ENCODE measurements at regions not wholly inside any gene's neighbourhood (a gene's known extent, or its start where the extent isn't known, plus 50 kb on each side); places are given as distances from the start of the nearest gene placed in this dataset.

DNA sequence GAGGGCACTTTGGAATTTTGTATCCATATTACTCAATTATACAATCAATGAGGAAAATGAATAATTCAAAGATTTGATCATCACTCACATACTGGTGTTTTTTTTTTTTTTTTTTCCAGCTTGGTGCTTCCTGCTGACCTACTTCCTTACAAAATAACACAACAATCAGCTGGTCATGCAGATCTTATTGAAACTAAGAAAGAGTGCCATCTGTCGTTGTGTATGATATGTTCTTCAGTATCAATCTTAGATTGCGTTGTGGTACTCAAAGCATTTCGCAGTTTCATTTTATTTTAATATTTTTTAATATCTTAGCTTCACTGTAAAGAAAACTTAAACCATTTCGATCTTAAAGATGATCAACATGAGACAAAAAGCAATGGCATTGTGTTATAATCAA is 155.6 kb downstream of the OGFRL1 start:
- no peak for DNase-seq

DNA sequence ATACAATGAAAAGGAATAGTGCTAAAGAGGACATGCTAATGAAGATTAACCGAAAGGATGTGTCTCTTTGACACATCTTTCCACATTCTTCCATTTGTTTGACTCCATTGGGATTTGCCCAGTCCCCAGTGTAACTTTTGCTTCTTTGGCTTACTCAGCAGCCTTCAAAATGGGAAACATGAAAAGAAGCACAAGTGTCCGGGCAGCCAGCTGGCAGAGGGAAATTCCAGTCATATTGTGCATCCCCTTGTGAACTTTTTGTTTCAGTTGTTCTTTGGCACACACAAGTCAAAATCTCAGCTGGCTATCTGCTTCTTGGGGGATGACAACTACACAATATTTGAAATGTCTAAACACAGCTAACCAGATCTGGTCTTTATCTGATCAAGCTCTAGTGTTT is 157.4 kb downstream of the OGFRL1 start:
- no peak for DNase-seq

DNA sequence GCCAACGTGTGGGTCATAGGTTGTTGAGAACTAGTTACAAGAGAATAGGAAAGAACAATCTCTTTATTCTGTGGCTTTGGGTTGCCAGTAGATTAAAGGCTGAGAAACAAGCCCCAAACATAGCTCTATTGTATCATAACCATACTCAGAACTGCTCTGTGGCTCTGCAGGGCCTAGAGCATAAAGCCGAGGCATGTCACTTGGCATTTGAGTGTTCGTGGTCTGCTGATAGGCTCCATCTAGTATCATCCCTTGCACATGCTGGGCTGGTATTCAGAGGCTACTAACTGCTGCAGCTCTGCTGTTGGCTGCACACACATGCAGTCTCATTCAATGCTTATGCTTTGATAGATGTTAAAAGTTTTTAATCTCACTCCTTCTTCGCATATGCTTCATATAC is 157.9 kb downstream of the OGFRL1 start:
- DNase-seq, result no peak

DNA sequence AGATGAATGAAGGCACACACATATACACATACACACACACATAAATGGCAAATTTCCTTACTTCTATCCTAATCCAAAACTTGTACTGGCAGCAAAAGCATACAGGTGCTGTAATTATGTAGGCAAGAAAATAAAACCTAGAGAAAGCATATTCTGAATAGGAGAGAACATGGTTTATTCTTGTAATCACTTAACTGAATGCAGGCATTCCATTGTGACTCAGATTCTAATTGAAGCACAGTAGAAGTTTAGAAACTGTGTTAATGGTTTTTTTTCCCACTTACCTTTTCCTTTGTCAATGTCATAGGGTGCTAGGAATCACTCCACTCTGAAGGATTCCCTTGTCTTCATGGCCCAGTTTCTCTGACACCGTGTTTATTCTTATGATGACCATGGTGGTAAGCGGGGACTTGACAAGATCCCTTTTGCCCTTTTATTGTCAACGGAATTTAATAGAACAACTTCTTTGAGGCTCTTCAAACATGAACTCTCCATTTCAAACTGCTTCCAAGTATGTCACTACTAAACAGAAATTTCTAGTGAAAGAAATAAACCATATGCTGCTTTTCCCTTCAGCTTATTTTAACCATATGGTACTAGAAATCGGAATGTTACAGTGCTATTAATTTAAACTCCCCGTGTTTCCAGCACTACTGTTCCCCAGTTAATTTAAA is 164.2 kb downstream of the OGFRL1 start:
- DNase-seq, result no peak

DNA sequence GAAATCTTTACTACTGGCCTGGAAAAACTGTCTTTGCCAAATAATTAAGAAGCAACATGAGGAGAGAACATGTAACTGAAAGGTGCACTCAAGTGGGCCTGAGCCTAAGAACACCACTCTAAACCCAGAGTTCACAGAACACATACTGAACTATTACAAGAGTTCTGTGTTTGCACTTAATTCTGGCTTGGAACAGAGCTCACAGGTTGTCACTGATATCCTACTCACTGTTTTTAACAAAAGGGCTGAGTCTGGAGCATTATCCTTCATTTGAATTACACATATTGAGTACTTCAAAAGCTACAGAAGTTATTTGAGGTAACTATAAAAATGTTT is 164.7 kb downstream of the OGFRL1 start:
- DNase-seq, result no peak

DNA sequence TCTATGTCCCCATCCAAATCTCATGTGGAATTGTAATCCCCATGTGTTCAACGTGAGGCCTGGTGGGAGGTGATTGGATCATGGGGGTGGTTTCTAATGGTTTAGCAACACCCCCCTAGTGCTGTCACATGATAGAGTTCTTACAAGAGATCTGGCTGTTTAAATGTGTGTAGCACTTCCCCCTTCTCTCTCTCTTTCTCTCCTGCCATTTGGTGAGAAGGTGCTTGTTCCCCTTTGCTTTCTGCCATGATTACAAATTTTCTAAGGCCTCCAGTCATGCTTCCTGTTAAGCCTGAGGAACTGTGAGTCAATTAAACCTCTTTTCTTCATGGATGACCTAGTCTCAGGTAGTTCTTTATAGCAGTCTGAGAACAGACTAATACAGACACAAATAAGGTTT is 165.4 kb downstream of the OGFRL1 start:
- no peak for DNase-seq

DNA sequence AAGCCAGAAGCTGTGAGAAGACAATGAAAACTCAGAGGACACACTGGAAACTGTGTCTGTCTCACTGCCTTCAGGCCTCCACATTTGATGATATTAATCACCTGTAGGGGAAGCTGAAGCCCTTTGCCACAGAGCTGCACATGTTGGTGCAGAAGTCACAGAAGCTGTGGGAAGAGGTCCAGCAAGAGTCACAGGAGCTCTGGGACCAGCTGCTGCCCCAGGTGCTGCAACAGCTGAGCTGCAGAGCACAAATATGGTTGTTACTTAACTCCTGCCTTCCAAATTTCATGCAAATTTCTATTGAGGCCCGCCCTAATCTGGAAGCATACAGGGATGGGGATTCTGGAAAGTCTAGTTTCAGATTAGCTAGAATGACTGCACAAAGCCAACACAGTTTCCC is 169.3 kb downstream of the OGFRL1 start:
- DNase-seq, result no peak

DNA sequence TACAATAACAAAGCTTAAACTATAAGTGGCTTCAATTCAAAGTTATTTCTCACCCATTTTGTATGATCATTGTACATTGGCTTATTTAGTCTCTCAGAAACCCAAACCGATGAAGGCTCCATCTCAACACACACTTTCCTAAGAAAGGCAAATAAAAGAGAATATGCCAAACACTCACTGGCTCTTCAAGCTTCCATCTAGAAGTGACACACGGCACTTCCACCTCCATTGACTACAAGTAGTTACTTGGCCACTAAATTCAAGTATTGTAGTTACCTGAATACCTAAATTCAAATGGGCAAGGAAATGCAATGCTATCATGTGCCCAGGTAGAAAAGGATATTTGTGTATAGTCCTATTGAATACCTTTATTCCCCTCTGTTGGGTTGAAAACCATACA is 170.6 kb downstream of the OGFRL1 start:
- no peak for DNase-seq

DNA sequence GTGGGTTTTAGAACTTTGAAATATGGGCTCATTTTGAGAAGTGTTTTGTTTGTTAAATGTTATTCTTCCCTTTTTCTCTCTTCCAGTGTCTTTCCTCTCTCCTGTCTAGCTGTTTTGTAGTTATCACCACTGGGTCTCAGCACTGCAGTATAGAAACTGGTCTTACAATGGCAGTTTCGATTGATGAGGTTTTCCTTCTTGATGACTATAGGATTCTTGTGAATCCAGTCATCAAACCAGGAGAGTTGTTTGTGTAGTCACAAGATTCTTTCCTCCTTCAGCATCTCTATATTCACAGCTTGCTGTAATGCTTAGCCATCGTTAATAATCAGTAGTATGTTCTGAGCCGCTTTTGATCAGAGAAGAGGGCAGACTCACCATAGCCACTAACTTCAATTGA is 172.3 kb downstream of the OGFRL1 start:
- DNase-seq, result no peak

DNA sequence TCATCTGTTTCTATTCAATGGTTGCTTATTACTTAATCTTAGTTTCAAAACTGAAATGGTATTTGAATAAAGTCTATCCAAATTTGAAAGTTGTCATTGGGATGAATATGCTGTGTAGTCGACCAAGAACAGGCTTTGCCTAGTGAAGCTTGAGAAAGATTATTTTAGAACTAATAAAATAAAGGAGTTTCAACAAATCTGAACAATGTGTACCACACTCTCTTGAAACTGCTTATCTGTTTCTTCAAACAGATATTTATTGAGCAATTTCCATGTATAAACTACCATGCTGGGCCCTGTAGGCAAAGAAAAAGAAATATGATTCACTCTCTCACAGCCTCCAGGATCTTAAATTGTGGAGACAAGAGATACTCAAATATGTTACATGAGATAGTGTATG is 174.4 kb downstream of the OGFRL1 start:
- DNase-seq, result no peak

DNA sequence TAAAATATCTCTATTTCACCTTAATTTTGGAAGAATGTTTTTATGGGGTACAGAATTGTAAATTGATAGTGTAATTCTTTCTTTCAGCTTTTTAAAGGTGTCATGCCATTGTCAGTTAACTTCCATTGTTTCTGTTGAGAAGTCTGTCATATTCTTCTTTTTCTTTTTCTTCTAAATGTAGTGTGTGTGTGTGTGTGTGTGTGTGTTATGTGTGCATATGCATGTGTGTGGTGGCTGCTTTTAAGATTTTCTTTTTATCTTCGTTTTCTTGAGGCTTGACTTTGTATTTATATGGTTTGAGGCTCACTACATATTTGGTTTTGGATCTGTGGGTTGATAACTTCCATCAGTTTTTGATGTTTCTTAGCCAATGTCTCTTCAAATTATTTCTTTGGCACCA is 176.5 kb downstream of the OGFRL1 start:
- DNase-seq, result no peak

DNA sequence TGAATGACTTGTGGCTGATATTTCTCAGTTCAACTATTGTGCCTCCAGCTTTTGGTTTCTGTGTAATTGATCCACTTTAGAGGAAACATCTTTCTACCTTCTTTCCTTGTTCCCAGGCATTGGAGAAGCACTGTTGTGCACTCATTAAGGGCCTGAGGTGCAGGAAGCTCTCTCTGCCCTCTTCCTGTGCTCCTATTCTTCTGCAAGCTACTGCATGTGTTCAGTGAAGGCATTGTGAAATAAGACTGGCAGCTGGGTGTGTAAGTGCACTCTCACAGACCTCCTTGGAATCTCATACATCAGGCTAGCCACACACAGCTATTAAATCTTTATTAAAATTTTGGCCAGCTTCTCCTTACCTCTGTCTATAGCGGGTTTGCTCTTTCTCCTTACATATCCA is 177.8 kb downstream of the OGFRL1 start:
- no peak for DNase-seq

DNA sequence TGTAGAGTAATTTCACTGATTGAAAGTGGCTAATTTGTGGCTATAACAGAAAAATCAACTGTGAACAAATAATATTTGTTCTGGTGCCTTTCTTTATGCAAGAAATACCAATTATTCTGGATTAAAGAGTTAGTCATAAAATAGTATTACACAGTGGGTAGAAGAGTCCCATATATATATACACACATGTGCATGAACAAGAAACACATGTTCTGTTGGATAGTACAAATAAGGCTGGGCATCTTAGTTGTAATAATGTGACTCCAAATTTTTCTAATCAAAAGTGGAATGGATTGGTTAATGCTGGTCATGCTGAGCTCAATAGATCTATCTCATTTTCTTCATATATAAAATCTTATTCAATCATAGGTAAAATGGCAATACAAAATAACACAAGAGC is 179.4 kb downstream of the OGFRL1 start:
- DNase-seq, result no peak

DNA sequence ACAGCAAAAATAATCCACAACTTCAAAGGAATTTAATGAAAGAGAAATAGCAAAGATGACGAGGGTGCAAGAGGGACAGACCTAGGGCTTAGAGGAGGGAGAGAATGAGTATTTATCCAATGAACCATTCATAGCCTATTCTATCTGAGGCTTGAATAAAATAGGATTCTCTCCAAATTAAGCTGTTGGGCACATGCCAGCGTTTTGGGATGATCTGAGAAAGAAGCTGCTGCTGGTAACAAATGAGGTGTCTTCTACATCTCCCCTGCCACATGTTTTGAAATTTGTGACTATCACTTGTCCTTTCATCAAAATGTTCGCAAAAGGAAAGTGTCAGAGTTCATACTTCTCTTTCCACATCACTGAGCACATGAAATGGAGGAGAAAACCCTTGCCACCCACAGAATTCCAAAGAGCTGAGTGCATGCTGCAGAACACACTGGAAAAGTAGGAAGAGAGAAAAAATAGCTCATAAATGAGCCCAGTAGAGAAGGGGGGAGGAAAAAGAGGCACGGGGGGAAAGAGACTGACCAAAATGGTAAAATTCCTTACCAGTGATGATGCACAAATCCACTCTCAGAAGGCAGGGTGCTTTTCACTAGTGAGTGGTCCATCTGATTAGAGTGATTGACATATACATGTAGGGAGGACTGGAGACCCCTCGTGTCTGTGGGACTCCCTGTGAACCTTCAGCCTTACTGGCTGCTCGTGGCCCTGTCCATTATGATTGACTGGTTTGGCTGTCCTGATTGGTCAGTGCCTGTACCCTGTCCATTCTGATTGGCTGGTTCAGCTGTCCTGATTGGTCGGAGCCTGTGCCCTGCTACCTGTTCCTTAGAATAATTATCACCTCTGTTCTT is 180.5 kb downstream of the OGFRL1 start:
- DNase-seq, result peak; percentile 84

DNA sequence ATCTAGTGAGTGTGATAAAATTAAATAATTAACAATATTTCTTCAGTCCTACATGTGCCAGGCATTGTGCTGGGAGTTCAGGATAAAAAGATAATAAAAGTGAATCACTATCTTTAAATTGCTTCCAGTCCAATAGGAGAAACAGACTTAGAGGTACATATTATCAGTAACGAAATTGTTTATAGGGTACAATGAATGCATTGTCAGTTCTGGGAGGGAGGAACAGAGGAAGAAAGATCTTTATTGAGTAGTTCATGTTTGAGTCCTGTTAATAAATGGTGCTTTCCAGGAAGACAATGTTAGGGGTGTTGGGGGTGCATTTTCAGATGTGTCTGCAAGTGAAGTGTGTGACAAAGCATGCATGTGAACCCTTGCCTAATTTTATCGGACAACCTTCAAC is 183.1 kb downstream of the OGFRL1 start:
- no peak for DNase-seq

DNA sequence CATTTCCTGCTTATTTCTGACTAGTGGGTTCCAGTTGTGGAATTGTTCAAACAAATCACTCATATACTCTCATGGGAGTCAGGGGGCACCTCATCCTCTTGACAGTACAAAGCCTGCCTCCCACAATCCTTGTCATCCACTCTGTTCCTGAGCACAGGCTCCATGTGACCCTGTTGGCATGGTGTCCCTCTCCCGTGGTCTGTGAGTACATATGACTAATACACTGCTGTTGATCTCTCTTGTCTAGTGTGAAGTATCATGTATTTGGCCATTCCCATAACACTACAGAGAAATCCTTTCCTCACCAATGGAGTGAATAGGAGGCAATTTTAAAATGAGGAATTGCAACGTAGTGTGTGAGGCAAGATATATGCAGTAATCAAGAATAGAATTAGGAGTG is 185.3 kb downstream of the OGFRL1 start:
- peak; percentile 17 for DNase-seq

DNA sequence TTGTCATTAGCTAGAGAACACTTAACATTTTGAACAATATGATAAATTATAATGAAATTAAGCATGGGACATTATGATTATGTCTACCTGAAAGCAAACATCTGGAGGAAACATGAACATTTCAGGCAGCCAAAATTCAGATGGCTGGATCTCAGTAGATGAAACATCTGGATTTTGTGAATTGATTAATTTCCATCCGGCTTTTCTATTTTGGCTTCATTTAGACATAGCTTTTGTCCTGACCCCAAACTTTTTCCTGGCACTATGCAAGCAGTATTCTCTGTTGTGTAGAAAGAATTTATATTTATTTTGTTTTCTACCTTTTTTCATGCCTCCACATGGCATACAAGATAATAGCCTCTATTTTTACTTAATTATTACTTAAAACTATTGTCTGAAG is 186.3 kb downstream of the OGFRL1 start:
- DNase-seq, result no peak

DNA sequence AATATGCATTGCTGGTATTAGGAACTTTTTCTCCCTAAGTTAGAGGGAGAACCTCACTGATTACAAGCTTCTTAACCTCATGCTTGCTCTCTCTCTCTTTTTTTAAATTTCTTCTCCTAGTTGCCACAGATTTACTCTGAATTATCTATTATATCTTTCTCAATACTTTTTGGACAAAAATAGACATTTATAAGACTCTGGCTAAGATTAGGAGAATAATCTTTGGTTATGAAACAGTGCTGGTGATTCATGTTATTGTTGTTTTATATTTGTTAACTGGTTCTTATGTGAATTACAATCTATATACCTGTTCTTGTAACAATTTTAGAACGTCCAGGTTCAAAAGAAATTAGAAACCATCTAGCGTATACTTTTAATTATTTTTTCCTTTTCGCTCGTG is 187.8 kb downstream of the OGFRL1 start:
- DNase-seq, result no peak

DNA sequence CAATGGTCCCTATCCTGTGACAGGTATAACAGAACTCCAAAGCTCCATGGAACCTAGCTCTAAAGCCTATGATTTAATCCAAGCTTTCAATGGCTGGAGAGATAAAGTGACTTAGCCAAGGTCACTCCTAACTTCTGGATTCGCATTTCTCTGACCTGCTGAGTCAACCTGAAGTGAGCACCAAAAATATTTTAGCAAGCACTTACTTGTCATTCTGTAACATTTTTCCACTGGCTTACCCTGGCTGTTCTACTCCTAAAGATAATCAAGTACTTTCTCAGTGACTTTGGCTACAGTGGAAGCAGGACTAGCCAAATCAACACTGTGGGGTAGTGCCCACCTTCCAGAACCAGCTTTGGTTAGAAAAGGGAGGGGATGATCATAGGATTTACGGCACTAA is 188.3 kb downstream of the OGFRL1 start:
- no peak for DNase-seq

DNA sequence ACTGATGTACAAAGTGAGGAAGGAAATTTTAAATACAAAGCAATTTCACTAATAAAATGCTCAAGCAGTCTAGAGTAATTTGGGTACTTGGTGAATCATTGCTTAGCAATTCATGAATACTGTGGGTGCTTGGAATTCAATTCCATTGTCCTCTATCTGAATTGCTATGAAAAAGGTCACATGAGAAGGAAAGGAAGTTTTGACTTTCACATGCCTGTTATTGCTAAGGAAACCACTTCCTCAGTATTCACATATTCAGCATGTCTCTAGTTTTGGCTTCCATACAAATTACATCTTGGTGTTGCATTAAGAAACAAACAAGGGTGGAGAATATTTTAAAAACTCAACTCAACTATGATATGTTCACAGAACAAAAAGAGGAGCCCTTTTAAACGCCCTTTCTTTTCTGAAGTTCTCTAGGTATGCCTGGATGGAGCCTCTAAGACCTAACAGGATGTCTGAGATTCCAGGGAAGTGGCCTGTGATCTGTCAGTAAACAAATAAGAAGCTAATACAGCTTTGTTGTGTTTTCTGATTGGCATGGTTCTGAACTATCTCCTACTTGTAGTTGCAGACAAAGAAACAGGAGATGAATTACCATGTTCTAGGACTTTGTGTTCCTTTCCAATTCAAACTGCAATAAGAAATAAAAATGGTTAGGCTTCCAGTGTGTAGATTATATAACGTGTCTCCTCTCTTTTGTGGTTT is 190.4 kb downstream of the OGFRL1 start:
- peak; percentile 47 for DNase-seq

DNA sequence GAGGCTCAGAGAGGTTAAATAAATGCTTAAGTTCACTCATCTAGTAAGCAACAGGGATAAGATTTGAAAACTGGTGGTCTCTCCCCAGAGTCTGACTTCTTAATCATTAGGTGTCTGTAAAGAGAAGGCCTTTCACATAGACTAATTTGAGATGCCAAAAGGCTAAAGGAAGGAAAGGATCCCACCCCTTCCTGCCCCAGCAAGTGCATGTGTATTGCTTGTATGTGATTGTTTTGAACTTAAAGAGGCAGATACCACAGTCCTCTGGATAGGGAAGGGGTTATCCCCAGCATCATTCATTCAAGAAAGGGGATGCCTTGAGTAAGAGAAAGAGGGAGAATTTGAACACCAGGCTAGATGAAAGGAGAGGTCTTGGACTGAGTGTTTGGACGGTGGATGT is 192.0 kb downstream of the OGFRL1 start:
- DNase-seq, result no peak

DNA sequence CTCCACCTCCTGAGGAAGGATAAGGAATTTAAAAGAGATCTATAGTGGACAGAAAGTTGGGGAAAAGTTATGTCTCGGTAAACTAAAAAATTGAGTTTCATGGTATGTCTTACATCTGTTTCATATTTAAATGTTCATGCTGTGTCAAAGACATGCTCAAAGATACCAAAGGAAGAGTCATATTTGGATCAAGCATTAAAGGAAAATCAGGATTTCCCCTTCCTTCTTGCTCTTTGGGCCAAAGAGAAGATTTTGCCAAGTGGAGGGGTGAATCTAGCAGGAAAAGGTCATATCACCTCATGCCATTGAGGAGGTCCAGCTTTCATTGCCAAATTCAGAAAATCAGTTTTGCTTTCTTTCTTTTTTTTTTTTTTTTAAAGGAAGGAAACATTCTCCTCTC is 192.4 kb downstream of the OGFRL1 start:
- DNase-seq, result no peak

DNA sequence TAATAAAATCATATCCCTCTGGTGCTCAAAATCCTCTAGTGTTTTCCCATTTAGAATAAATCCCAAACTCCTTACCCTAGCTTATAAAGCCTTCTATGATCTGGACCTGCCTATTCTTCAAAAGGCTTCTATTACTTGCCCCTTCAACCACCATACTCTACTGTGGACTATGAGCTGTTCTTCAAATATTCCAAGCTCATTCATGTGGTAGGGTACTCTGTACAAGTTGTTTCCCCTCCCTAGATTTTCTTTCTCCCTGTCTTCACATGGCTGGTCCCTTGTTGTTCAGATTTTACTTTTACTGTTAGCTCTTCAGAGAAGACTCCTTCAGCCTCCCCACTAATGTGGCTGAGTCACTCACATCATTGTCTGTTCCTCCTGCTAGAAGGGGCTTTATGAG is 193.2 kb downstream of the OGFRL1 start:
- DNase-seq, result no peak

DNA sequence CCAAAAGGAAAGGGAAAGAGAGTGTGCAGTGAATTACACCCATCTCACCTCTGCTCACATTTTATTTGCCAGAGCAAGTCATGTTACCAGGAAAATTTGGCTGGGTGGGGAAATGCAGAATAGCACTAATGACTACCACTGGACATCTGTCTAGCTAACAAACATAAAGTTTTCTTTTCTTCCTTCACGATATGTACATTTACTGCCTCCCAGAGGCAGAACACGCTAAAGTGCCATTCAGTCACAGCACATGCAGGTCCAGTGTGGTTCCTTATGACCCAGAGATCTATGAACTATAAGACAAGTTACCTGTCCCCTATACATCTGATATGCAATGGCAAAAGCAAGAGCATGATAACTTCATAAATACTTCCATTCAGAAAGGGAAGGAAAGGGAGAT is 194.1 kb downstream of the OGFRL1 start:
- DNase-seq, result no peak
